ENCODE measurements at regions not wholly inside any gene's neighbourhood (a gene's known extent, or its start where the extent isn't known, plus 50 kb on each side); places are given as distances from the start of the nearest gene placed in this dataset.
"Not testable (repeated sequence)": the region's sequence is repeated elsewhere in the genome, so short reads cannot be mapped to it uniquely, and the experiment has no call there.

DNA sequence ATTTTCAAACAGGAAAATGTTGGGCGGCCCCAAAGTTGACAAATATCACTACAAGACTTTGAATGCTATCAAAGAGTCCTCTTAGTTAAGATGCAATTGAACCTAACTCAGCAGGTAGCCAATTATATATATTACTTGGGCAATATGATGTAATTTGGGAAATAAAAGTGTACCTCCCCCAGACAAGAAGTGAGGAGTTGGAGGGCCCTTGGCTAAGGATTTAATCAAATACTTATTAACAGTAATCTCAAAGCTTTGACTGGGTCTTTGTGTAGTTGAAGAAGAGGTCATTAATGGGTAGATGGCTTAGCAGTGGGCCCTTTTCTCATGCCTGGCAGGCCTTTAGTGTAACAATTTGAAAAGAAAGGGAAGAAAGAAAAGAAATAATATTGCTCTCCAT lies 599.0 kb downstream of the CSNK1G3 start:
- H3K27me3 Mint-ChIP-seq: no peaks in the 10 kb centered on the region
- H3K27ac Mint-ChIP-seq: no peak overlapping the region
- H3K4me1 Mint-ChIP-seq: no peaks in the 10 kb centered on the region
- H3K36me3 Mint-ChIP-seq: no peaks in the 10 kb centered on the region
- H3K9me3 Mint-ChIP-seq: no peaks in the 10 kb centered on the region
- no peak overlapping the region for H3K4me3 Mint-ChIP-seq
- ATAC-seq: no peak

DNA sequence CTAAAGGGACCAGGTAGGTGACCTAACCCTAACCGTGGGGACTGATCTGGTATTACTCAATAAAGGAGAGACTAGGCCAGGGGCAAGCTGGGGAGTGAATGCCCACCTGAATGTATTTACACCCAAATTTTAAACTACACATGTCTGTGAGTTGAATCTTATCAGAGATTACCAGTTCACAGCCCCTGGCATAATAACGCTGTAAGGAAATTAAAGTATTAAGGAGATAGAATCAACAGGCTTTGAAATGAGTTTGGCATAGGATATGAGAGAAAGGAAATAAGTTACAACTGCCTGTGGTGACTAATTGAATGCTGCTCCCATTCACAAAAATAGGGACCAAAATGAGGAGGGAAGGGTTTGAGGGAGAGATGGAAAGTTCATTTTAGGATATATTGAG lies 593.3 kb downstream of the CSNK1G3 start:
- no peak for ATAC-seq
- H3K9me3 Mint-ChIP-seq: no peaks in the 10 kb centered on the region
- no peaks in the 10 kb centered on the region for H3K27me3 Mint-ChIP-seq
- no peaks in the 10 kb centered on the region for H3K36me3 Mint-ChIP-seq
- no peak overlapping the region for H3K27ac Mint-ChIP-seq
- H3K4me1 Mint-ChIP-seq: no peaks in the 10 kb centered on the region
- H3K4me3 Mint-ChIP-seq: no peak overlapping the region

DNA sequence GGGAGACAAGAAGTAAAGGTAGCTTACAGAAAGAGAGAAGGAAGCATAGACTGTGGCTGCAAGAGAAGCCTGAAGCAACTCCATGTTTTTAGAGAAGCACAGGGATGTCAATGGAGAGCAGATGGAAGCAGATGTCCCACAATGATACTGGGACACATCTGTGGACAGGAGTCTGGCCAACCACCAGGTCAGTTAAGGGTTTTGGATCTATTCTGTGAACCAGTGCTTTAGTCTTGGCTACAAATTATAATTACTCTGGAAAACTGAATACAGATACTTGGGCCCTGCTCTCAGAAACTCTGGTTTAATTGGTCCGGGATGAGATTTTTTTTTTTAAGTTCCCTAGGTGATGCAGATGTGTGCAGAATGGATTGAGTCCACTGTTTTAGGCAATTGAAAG lies 592.8 kb downstream of the CSNK1G3 start:
- Mint-ChIP-seq H3K27me3 (no peaks in the 10 kb centered on the region), H3K36me3 (no peaks in the 10 kb centered on the region), H3K4me3 (no peak overlapping the region), H3K4me1 (no peaks in the 10 kb centered on the region), H3K27ac (no peak overlapping the region), H3K9me3 (no peaks in the 10 kb centered on the region)
- no peak for ATAC-seq

DNA sequence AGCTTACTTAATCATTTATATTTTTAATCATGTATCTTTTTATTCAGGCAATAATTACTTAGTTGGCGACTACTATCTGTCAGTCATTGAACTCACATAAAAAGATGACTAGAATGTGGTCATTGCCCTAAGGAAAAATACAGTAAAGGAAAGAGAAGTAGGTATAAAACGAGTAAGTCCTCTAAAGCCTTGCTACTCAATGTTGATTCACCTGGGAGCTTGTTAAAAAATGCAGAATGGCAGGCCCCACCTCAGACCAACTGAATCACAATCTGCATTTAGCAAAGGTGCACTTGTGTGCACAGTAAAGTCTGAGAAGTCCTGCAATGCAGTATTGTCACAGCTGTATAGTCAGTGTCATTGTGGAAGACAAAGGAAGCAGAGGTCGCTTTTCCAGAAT lies 592.4 kb downstream of the CSNK1G3 start:
- H3K9me3 Mint-ChIP-seq: no peaks in the 10 kb centered on the region
- no peak for ATAC-seq
- H3K36me3 Mint-ChIP-seq: no peaks in the 10 kb centered on the region
- H3K27ac Mint-ChIP-seq: no peak overlapping the region
- no peaks in the 10 kb centered on the region for H3K4me1 Mint-ChIP-seq
- H3K27me3 Mint-ChIP-seq: no peaks in the 10 kb centered on the region
- no peak overlapping the region for H3K4me3 Mint-ChIP-seq

DNA sequence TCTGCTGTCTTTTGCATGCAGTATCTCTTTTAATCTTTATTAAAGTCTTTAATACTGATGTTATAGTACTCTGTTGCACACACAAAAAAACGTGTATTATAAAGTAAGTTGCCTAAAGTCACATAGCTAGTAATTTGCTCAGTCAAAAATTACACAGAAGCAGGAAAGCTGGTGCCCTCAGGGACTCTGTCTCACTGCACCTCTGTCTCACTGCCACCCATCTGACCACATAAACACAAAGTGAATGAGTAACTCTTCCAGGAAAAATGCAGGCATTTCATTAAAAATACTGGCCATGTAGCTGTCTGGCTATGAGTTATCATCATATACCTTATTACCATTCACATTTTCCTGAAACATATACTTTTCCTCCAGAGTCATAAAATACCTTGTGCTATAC lies 591.7 kb downstream of the CSNK1G3 start:
- Mint-ChIP-seq H3K27me3 (no peaks in the 10 kb centered on the region), H3K27ac (no peak overlapping the region), H3K36me3 (no peaks in the 10 kb centered on the region), H3K9me3 (no peaks in the 10 kb centered on the region), H3K4me3 (no peak overlapping the region), H3K4me1 (no peaks in the 10 kb centered on the region)
- ATAC-seq: no peak

DNA sequence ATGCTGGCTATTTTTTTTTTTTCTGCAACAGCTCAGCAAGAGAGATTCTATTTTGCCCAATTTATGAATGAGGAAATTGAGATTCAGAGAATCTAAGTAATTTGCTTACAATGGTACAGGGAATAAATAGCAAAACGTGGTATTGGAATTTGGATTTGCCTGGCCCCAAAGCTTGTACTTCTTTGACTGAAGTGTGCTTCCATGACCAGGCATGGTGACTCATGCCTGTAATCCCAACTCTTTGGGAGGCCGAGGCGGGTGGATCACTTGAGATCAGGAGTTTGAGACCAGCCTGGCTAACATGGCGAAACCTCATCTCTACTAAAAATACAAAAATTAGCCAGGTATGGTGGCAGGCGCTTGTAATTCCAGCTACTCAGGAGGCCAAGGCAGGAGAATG lies 591.1 kb downstream of the CSNK1G3 start:
- ATAC-seq, H3K4me1 Mint-ChIP-seq, H3K27me3 Mint-ChIP-seq, H3K9me3 Mint-ChIP-seq, H3K4me3 Mint-ChIP-seq, H3K36me3 Mint-ChIP-seq, H3K27ac Mint-ChIP-seq: not testable (repeated sequence)

DNA sequence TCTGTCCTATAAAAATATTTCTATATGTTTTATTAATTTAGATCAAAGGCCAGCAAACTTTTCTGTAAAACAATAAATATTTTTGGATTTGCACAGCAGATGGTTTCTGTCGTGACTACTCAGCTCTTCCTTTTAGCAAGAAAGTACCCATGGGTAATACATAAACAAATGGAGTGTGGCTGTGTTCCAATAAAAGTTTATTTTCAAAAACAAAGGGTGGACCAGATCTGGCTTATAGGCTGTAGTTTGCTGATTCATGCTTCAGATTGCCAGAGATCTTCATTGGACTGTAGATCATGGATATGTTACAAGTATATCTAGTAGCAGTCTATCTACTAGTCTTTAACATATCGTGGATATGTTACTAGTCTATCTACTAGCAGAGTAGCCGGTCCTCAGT lies 590.5 kb downstream of the CSNK1G3 start:
- Mint-ChIP-seq H3K27me3 (no peaks in the 10 kb centered on the region), H3K36me3 (no peaks in the 10 kb centered on the region), H3K4me3 (no peak overlapping the region), H3K4me1 (no peaks in the 10 kb centered on the region), H3K9me3 (no peaks in the 10 kb centered on the region), H3K27ac (no peak overlapping the region)
- no peak for ATAC-seq

DNA sequence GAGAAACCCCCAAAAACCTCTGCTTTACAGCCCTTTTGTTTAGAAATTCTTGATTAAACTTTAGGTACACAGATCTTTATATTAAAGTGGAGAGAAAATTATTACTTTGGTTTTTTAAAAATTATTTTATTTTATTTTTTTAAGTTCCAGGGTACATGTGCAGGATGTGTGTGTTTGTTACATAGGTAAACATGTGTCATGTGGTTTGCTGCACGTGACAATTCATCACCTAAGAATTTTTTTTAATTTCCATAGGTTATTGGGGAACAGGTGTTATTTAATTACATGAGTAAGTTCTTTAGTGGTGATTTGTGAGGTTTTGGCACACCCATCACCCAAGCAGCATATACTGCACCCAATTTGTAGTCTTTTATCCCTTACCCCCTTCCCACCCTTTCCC lies 581.7 kb downstream of the CSNK1G3 start:
- H3K27me3 Mint-ChIP-seq: no peaks in the 10 kb centered on the region
- H3K9me3 Mint-ChIP-seq: peaks cover 3% of the 10 kb centered on the region
- H3K36me3 Mint-ChIP-seq: no peaks in the 10 kb centered on the region
- no peaks in the 10 kb centered on the region for H3K4me1 Mint-ChIP-seq
- no peak for ATAC-seq
- H3K27ac Mint-ChIP-seq: no peak overlapping the region
- H3K4me3 Mint-ChIP-seq: no peak overlapping the region

DNA sequence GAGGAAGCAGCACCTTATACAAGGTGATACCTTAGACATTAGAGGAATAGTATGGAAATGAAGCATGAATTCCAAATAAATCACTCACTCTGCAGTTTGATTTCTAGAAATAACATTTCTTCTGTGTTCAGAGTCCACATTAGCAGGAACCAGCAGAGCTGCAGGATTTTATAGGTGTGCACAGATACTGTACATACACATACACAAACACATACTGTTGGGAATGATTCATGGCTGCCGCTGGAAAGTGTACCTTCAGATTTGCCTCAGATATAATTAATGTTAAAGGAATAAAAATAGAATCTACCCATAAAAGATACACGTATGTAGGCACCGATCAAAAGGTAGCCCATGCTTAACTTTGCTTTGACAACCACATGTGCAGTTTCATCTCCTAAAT lies 578.1 kb downstream of the CSNK1G3 start:
- Mint-ChIP-seq H3K27me3 (no peaks in the 10 kb centered on the region), H3K4me3 (no peak overlapping the region), H3K4me1 (no peaks in the 10 kb centered on the region), H3K36me3 (no peaks in the 10 kb centered on the region), H3K27ac (no peak overlapping the region), H3K9me3 (peaks cover 3% of the 10 kb centered on the region)
- ATAC-seq: no peak

DNA sequence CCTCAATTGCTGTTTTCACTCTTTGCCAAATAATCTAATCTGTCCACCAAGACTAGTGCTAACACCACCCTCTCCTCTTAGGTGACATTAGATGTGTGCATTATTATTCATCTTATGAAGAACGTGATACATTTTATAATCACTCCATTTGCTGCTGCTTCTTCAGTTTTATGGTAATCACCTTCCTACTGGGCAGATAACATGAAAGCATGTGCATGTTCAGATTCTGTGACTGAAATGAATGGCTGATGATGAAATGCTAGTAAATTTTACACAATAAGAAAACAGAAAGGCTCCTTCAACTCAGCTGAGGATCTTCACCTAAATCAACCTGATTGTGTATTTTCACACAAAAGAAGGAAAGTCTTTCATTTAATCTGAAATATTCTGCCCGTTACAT lies 577.6 kb downstream of the CSNK1G3 start:
- Mint-ChIP-seq H3K4me1 (no peaks in the 10 kb centered on the region), H3K4me3 (no peak overlapping the region), H3K27ac (no peak overlapping the region), H3K36me3 (no peaks in the 10 kb centered on the region), H3K27me3 (no peaks in the 10 kb centered on the region), H3K9me3 (peaks cover under 1% of the 10 kb centered on the region)
- no peak for ATAC-seq

DNA sequence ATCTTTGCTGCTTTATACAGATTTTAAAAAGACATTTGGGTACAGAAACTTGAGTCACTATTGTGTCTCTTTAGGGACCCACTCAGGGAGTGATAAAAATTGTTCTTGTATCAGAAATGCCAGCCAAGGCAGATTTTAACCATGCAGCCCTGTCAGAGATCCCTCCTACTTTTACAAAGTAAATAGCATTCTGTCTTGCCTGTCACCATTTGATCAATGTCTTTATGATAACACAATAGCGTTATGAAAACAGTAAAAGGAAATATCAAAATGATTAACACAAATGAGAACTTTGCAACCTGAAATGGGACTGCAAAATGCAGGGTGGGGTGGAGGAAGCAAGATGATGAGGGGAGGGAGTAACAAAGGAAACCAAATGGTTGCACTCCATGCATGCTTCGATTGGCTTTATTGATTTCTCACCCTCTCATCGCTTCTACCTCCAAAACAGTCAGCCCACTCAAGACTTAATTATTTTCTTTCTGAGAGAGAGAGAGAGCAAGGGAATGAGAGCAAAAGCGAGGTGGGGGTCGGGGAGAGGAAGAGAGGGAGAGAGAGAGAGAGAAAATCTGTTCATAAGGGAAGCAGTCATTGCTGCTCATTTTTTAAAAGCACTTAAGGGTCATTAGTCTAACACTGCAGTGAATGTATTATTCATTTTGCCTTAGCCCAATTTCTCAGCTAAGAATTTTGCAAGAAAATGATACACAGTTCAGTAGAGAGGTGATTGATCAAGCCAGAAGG lies 576.5 kb downstream of the CSNK1G3 start:
- H3K36me3 Mint-ChIP-seq: no peaks in the 10 kb centered on the region

DNA sequence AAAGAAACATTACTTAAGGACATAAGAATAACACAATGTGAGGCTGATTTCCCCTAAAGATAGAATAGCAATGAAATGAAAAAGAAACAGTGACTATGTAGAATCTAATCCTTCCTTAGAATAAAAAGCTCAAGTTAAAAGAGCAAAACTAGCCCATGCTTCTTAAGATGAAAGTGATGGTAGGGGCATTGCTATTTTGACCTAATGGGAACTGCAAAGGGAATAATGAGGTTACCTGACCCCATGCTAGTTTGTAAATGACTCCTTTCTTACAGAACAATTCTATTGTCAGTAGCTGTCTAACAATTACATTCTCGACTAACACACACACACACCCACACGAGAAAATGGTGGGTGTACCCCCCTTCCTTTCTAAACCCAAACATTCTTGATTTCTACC lies 575.8 kb downstream of the CSNK1G3 start:
- Mint-ChIP-seq H3K4me1 (no peaks in the 10 kb centered on the region), H3K36me3 (no peaks in the 10 kb centered on the region), H3K4me3 (no peak overlapping the region), H3K9me3 (no peaks in the 10 kb centered on the region), H3K27me3 (no peaks in the 10 kb centered on the region), H3K27ac (no peak overlapping the region)
- ATAC-seq: no peak

More for the DNA sequence above, 576.5 kb downstream of the CSNK1G3 start:
- no peak for ATAC-seq
- Mint-ChIP-seq H3K4me1 (no peaks in the 10 kb centered on the region), H3K4me3 (no peak overlapping the region), H3K27ac (no peak overlapping the region), H3K9me3 (no peaks in the 10 kb centered on the region), H3K27me3 (no peaks in the 10 kb centered on the region)

DNA sequence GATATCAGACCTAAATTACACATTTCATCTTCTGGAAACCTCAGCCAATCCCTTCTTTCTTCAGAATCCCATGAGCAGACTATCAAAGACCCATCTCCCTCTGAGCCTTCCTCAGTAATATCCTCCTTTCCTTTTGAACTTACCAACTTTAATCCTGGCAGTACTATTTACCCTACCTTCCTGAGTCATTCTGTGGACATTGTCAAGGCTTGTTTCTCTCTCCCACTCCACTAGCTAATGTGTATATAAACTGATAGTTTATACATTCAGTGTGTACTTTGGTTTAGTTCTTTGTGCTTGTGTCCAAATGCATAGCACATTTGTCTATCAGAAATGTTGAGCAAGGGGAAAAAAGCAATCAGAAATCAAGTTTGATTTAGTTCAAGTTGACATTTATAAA lies 568.3 kb downstream of the CSNK1G3 start:
- ATAC-seq: no peak
- H3K27ac Mint-ChIP-seq: no peak overlapping the region
- peaks cover 10% of the 10 kb centered on the region for H3K27me3 Mint-ChIP-seq
- peaks cover 6% of the 10 kb centered on the region for H3K9me3 Mint-ChIP-seq
- peaks cover 22% of the 10 kb centered on the region for H3K4me1 Mint-ChIP-seq
- no peak overlapping the region for H3K4me3 Mint-ChIP-seq
- H3K36me3 Mint-ChIP-seq: peaks cover 4% of the 10 kb centered on the region

DNA sequence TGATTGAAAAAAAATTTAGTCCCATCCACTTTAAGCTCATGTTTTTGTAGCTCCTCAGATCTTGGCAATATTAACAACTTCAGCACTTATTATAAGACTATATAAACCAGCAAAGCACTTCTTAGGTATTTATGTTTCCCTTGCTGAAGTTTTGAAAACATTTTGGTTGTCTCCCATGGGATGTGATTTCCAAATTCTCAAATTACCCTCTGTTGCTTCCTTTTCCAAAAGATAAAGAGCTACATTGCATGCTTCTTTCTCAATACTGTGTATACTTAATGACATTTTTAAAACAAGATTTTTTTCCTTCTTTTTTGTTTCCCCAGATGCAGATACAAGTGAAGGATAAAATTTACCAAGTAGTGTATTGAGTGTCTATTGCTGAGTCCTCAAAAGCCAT lies 567.1 kb downstream of the CSNK1G3 start:
- Mint-ChIP-seq H3K9me3 (peaks cover 6% of the 10 kb centered on the region), H3K36me3 (peaks cover 4% of the 10 kb centered on the region), H3K4me3 (no peak overlapping the region), H3K27ac (no peak overlapping the region), H3K4me1 (peaks cover 34% of the 10 kb centered on the region), H3K27me3 (peaks cover 10% of the 10 kb centered on the region)
- no peak for ATAC-seq

DNA sequence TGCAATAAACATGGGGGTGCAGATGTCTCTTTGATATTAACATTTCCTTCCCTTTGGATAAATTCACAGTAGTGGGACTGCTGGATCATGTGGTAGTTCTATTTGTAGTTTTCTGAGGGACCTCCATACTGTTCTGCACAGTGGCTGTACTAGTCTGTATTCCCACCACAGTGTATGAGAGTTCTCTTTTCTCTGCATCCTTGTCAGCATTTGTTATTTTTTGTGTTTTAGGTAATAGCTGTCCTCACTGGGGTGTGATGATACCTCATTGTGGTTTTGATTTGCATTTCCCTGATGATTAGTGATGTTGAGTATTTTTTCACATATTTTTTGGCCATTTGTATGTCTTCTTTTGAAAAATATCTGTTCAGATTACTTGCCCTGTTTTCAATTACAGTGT lies 562.5 kb downstream of the CSNK1G3 start:
- peaks cover 21% of the 10 kb centered on the region for H3K4me1 Mint-ChIP-seq
- ATAC-seq: peak; percentile 72
- H3K36me3 Mint-ChIP-seq: peaks cover 4% of the 10 kb centered on the region
- H3K27me3 Mint-ChIP-seq: peaks cover 10% of the 10 kb centered on the region
- no peak overlapping the region for H3K27ac Mint-ChIP-seq
- peaks cover 6% of the 10 kb centered on the region for H3K9me3 Mint-ChIP-seq
- no peak overlapping the region for H3K4me3 Mint-ChIP-seq

DNA sequence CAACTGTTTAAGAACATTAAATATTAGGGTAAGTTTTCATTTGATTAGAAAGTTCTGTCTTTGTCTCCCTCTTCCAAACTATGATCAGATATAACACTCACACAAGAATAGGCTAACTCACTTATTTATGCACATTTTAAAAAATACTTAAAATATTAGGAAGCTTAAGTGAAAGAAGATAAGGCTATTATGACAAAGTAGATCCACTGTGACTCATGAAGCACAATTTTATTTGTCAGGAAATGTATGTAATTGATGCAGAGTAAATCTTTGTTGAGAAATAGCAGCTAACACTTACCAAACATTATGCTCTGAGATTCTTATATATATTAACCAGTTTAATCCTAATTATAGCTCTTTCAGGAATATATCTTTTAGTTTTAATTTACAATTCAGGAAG lies 560.6 kb downstream of the CSNK1G3 start:
- Mint-ChIP-seq H3K36me3 (peaks cover 4% of the 10 kb centered on the region), H3K9me3 (peaks cover 6% of the 10 kb centered on the region), H3K4me3 (no peak overlapping the region), H3K27me3 (peaks cover 10% of the 10 kb centered on the region), H3K27ac (no peak overlapping the region), H3K4me1 (peaks cover 21% of the 10 kb centered on the region)
- ATAC-seq: no peak

DNA sequence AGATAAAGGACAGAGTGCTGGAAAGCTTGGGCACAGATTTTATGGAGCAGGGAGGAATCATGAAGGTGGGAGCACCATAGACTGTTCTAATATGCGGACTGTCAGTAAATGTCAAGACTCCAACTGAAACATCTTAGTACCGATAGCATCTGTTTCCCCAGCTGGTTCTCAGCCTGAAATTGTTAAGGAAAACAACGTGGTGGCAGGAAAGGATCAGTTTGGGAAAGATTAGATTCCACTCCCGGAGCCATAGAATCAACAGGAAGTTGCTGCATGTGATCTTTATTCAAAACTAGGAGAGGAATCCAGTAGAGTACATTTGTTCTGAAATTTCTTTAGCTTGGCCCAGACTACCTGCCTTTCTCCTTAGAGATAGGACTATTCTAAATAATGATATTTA lies 559.1 kb downstream of the CSNK1G3 start:
- Mint-ChIP-seq H3K4me3 (no peak overlapping the region), H3K9me3 (no peaks in the 10 kb centered on the region), H3K27me3 (no peaks in the 10 kb centered on the region), H3K36me3 (no peaks in the 10 kb centered on the region), H3K27ac (no peak overlapping the region), H3K4me1 (peaks cover 21% of the 10 kb centered on the region)
- no peak for ATAC-seq

Data from stimulated activated memory B cell treated with anti-CD40 and anti-IgM and Interleukin-4, amounts not matched to agents 10 μg/mL and 1 μg/mL and 100 μg/mL, for 72 hours (primary cell).